ENCODE measurements at regions not wholly inside any gene's neighbourhood (a gene's known extent, or its start where the extent isn't known, plus 50 kb on each side); places are given as distances from the start of the nearest gene placed in this dataset.

DNA sequence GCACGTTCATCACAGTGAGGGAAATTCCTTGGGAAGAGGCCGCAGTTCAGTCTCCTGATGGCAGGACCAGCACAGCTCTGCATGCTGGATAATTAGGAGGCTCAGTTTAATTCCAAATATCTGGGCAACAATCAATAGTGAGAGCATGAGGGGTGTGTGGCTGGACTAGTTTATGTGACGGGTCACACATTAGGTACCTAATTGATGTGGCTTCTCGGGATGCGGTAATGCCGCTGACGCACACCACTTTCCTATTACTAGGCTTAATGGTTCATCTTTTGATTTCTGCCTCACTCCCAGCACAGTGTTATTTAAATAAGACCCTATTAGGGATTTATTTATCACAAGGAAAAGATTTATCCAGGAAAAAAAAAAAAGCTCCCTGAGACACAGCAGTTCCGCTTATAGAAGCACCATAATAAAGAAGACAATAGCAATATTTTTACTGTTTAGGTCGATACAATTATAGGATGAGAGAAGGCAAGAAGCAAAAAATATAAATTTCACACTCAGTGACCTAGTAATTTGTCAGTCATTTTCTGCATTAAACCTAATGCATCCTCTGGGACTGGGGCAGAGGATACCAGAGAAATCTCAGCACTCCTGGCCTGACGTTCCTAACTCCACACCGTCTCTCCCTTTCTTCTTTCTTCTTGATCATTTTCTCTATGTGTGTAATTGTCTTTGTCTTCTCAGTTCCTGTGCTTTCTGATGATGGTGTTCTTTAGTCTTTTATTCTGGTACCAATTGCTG lies 264.7 kb upstream of the SLC14A2 start:
- DNase-seq, result no peak

DNA sequence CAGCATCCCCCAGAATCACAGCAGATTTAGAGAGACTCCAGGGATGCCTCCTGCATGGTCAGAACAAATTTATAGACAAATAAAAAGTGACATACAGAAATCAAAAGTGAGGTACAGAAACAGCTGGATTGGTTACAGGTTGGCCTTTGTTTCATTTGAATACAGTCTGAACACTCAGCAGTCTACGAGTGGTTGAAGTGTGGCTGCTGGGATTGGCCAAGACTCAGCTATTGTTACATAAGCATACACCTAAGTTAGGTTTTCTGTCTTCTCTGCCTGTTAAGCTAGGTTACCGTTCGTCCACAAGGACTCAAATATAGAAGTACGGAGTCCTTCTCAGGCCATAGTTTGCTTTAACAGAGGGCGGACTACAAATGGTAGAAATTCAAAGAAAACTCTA lies 262.4 kb upstream of the SLC14A2 start:
- no peak for DNase-seq

DNA sequence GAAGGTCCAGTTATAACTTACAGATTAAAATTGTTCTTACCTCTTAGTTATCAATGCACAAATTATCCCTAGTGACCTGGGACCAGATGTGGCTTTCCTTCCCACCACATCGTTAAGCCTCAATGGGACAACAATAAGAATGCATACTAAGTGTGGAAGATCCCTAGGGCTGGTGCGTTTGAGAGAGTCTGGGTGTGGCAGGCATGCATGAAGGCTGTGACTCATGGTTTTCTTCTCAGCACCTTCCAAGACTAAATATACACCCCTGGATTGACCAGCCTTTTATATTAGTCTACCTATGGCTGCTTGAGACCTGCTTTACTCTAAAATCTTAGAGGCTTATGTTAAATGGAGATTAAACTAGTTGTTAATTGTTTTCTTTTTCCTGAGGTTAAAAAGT lies 261.7 kb upstream of the SLC14A2 start:
- no peak for DNase-seq

DNA sequence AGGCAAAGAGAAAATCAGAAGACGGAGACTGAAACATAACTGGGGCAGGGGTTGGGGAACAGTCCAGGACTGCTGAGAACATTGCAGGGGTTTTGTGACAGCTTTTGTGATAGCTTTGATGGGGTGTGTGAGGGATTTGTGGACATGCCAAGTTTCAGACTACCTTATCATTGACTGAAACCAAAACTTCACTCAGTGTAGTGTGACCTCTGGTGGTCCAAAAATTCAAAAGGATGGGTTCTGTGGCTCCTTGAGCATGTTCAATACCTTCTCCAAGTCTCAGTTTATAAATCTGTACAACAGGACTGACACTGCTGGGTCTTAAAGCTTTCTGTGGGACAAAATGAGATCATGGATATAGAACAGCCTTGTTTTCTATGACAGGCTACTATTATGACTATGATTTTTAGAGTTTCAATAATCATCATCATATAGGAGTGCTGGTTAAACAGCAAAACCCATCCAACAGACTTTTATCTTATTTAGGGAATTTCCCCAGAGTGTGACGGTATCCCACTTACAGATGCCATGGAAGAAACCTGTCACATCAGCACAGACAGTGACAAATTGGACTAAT lies 259.2 kb upstream of the SLC14A2 start:
- no peak for DNase-seq

DNA sequence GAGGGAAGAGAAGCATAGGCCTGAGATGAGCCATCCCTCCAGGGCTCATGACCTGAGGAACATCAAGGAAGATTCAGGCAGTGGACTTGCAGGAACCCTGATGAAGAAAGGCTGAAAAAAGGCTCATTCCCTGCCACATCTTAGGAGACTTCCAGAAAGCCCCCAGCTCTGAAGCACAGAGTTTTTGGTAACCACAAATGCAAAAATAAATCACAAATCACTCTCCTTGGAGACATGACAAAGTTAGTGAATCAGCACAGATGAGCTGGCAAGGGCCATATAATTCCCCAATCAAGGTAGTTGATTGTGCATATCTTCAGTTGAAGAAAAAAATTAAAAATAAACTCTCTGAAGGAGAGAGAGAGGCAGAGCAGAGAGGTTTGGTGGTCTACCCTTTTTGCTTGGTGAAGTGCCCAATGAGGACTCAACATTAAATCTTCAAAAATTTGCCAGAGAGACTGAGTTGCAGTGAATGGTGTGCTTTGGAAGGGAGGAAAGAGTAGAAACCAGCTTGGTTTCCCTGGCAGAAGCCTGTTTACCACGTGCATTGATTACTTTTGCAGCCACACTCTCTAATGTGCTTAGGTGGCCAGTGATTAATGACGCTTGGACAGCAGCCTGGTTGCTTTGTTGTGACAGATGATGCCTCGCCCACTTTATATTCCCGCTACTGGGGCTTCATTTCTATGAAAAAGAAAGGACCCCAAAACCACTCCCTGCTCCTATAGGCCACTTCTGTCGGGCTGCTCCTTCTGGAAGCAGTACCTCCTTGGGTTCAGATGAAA lies 257.4 kb upstream of the SLC14A2 start:
- DNase-seq, result no peak

DNA sequence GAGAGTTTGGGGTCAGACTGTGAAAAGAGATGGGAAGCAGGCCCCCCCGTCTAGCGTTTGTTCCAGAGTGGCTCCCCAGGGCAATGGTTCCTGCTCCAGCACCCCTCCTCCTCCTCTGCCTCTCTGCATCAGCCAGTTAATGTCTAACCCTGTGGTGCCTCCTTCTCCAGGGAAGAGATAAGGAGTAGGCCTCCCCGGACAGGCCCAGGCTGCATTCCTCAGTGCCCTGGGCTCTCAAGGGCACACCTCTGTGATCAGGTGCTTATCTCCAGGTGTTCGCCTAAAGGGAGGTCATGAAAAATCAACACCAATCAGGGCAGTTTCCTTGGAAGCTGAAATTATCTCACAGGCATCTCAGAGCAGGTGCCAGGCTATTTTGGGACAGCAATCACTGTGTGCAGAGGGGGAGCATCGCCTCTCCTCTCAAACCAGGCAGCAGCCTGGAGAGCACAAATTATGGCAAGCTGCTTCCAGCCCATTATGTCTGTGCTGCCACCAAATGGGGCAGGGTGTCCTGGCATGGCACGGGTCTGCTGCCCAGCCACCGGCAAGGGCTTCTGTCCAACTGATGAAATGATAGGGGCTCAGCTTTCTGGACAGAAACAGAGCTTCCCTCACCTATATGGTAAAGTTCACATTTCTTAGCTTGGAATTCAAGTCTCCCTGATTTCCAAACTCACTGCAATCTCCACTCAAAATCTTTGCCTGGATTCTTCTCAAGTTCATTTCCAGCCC lies 255.8 kb upstream of the SLC14A2 start:
- DNase-seq, result no peak

DNA sequence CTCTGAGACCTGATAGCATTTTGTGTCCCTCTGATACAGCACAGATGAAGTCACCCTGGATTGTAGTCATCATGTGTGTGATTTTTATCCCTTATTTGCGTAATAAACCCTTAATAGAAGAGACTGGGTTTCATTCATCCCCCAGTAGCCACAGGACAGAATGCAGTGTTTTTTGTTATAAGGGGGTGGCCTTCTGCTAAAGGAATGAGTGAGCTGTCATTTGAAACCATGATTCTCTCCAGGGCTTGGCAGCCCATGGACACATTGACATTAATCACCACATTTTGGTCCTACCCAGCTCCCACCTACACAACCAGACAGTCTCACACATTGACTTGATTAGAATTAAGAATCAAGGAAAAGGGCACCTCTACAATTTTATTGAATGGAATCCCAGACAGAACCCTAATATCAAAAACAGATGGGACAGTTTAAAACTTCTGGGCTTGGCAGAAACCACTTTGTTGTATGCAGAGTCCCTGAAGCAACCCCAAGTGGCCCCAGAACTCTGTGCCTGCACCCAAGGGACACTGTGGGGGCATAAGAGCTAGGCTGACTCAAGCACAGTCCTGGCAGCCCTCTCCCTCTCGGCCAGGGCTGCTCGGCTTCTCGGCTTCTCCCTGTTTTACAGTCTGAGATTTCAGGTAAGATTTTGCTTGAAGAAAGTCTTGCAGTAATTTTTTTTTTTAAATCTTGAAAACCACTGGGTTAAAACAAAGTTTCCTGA lies 254.0 kb upstream of the SLC14A2 start:
- no peak for DNase-seq

DNA sequence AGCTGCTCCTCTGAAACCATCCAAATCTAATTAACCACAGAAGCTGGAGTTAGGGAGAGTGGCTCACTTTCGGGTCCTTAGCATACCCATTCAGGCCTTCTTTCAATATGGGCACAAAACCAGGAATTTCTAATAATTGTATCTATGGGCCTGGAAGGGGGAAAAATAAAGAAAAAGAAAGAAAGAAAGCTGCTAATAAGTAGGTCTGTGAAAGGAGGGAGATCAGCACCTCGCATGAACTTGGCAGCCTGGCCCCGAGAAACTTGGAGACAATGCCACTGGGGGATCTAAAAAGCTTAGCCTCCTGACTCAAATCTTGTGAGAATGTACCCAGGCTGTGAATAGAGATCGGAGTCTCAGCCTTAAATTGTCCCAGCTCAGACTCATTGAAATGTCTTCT lies 252.1 kb upstream of the SLC14A2 start:
- no peak for DNase-seq

DNA sequence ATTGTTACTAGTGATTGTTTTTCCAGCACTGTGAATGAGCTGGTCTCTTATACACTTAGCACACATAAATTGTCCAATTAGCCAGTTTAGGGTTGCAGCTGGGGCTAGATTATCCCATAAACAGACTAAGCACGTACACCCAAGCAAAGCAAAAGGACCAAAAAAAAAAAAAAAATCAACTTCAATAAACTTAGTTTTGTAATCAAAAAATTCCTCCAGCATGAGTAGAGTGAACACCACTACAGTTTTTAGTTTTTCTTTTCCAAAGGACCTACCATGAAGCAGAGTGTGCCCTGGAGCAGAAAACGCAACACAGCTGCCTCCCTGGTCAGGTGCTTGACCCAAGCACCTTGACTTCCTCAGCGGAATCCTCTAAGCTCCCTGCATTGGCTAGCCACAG lies 249.4 kb upstream of the SLC14A2 start:
- DNase-seq, result no peak

DNA sequence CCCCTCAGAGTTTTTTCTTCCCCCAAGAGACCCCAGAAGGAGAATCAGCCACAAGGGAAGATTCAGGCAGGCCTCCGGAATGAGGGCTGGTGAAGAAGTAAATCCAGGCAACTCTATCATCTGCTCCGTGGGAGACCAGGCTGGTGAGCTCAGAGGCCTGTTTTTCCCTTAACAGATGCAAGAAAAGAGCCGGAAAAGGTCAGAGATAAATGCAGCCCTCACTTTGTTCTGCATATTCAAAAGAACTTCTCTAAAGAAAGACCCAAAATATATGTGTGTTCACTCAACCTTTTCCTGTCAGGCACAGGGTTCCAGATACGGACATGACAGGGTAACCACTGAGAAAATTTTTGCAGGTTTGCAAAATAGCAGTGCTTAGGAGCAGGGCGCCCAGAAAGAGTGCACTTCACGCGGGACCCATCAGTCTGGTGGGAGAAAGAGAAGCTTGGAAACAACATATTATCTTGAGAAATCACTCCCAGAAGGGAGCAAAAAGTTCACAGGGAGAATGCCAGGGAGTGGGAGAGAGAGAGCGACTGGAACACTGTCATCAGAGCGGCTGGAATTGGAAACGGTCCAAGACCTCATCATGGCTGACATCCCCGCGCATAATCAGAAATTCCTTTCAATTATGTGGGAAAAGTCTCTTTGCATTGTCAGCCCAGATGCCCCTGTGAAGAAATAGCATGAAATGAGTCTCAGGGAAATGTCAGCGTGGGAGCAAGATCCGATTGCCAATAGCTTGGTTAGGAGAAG lies 244.8 kb upstream of the SLC14A2 start:
- DNase-seq, result no peak

DNA sequence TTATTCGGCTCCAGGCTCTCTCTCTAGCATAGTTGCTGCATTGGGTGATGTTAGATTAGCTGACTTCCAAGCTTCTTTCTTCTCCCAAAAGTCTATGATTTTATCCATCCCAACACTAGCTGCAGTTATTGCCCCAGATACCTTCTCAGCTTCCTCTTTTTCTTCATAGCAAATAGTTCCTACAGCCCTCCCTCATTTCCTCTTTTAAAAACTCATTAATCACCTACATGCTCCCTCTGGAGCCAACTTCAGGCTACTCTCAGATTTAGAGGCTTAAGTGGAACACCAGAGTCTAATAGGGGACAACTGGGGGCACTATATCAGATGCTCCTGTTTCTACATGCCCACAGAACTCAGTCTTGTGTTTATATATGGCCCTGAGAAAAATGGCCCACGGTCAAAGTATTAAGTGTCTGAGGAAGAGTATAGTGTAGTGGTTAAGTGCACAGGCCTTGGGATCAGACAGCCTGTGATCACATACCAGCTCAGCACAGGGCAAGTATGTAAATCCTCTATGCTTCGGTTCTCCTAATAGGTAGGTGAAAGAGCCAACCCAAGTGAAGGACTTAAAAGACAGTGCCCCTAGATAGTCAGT lies 241.9 kb upstream of the SLC14A2 start:
- no peak for DNase-seq

DNA sequence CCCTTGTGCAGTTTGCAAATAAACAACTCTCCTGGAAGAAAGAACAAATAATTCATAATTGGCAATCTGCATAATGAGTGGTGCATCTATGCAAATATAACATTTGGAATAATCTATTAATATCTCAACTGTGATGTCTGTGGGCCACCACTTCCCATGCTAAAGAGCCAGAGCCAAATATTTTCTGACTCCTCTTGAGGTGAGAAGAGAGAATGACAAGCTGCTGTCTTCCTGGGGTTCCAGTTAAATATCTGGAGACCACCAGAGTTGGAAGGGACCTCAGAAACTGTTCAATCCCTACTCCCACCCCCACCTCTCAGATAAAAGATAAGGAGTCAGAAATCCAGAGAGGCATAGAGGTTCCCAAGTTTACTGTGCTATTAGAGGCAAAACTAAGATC lies 241.0 kb upstream of the SLC14A2 start:
- DNase-seq, result no peak

DNA sequence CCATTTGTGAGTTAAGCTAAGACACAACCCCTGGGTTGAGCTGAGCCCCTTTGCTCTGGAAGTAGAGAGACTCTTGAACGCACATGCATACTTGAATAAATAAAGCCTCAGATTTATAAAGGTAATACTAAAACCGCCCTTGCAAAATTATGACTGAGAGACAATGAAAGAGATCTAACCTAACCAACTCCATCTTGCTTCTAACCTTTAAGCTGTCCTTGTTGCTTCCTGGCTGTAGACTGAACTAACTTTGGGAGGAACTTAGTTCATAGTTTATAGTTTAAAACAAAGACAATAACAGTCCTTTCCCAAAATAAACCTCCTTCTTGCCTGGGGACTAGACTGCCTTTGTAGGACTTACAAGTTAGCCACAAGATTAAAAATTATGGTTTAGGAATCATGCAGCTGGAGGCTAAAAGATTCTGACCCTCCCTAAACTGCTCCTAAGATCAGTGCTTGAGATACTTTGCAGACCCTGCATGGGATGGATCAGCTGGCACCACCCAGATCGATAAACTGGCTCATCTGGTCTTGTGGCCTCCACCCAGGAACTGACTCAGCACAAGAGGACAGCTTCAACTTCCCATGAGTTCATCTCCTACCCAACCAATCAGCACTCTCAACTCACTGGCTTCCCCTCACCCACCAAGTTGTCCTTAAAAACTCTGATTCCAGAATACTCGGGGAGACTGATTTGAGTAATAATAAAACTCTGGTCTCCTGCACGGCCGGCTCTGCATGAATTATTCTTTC lies 240.2 kb upstream of the SLC14A2 start:
- DNase-seq, result no peak

DNA sequence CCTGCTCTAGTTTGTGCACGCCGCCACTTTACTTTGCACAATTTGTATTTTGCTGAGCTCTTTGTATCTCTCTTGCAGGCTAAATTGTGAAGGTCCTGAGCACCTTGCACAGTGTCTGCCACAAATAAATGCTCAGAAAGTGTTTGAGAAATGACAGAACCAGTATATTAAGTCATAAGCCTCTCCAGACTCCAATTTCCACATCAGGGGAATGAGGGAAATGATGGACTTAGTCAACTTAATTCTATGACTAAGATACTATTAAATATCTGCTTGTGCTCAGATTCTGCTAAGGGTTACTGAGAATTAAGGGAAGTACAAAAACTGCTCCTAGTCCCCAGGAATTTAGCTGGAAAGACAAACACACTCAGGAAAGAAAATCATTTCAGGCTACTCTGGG lies 239.1 kb upstream of the SLC14A2 start:
- DNase-seq, result no peak

DNA sequence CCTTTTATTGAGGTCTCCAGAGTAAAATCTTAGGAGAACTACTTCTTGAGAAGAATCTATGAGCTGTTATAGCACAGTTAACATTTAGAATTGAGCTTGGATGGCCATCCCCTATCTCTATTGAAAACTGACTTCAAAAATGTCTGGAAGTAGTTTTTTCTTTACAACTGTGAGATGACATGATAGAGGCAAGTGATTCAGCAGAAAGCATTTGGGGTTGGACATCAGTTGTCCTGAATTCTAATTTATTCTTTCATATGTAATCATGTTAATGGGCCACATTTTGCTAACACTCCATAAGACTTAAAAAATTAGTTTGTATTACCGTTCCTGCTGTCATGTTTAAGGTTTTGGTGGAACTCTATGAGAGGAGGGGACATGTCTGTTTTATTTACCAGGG lies 237.0 kb upstream of the SLC14A2 start:
- DNase-seq, result no peak

DNA sequence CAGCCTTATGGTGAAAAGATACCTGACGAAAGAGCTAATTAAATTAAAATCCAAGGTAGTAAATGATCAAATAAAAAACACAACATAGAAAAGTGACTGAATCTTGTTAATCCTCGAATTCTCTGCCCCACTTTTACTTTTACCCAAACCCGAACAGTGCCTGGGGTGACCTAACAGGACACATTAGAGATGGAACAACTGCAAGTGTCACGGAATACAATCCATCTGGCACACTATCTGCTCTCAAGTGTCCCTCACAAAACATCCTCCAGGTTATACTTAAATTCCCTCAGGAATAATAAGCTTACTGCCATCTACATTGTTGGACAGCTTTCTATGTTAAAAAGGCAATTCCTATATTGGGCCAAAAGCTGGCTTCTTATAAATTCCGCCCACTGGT lies 236.3 kb upstream of the SLC14A2 start:
- no peak for DNase-seq

DNA sequence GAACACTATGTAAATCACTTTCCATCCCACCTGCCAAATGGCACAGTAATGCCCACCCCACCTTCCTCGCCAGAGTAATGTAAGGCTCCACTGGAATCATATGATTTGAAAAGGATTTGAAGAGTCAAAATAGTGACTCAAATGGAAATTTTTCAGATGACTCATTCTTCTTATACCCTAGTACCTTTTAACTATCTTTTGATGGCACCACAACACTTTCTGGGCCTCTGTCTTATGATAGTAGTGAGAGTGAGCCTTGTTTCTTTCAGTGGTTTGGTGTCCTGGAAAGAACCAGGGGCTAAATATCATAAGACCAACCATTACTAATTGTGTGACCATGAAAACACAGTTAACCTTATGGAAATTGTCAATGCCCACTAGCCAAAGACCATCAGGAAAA lies 235.4 kb upstream of the SLC14A2 start:
- DNase-seq, result no peak

DNA sequence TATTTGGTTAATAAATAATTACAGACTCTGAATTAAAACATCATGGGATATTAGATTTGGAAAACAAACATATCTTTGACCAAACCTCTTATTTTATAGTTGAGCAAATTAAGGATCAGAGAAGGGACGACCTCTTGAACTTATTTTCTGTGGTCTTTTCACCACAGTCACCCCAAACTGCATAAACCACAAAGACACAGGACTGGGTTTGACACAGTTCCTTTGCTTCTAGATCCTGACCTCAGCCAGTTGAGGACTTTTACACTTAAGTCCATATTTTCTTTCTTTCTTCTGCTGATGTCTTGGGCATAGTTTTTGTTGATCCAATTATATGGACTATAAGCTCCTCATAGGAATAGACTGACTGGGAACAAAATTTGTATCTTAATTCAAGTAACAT lies 234.0 kb upstream of the SLC14A2 start:
- DNase-seq, result no peak

DNA sequence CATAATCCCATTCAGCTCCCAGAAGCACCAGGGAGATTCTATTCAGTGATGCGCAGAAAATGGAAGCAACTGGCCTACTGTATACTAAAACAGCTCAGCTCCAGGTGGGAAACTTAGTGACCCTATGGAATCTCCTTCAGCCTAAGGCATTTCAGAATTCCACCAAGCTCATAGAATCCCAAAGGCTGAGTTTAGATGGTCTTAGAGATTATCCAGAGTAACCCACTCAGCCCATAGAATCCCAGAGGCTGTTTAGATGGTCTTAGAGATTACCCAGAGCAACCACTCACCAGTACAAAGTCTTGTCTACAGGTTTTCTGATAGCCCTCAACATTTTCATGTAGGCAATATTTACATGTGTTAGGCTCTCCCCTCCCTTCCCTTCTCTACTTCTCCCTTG lies 232.0 kb upstream of the SLC14A2 start:
- no peak for DNase-seq

DNA sequence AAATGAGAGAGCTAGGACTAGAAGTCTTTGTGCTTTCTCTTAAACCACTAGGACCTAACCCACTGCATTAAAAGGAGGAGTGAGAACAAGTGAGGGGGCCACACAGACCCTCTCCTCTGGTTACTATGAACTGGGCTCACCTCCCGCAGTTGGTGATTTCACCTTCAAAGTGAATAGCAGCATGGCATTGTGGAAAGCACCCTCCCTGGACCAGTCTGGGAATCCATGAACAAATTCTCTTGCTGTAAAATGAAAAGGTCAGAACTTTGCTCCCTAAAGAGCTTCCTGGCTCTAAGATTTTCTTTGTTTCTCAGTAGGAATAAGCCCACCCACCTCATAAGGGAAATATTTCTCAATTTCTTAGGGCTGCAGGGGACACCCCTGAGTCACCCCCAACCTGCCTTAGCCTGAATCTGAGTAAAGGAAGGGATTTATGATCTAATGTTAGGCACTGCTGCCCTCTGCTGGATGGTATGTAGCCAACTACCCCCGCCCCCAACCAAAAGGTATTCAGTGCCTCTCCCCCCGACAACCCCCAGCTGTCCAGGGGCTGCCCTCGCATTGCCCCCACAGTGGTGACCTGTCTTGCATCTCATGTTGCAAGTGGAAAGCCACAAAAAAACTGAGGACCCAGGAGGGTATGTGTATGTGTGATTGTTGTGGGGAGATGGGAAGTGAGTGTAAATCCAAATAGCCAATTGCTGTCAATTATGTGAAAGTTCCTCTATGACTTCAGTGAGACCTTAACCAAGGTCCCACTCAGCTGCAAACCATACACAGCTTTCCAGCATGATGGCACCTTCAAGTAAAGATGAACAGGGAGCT lies 230.9 kb upstream of the SLC14A2 start:
- DNase-seq, result no peak
